ENCODE measurements at regions not wholly inside any gene's neighbourhood (a gene's known extent, or its start where the extent isn't known, plus 50 kb on each side); places are given as distances from the start of the nearest gene placed in this dataset.

DNA sequence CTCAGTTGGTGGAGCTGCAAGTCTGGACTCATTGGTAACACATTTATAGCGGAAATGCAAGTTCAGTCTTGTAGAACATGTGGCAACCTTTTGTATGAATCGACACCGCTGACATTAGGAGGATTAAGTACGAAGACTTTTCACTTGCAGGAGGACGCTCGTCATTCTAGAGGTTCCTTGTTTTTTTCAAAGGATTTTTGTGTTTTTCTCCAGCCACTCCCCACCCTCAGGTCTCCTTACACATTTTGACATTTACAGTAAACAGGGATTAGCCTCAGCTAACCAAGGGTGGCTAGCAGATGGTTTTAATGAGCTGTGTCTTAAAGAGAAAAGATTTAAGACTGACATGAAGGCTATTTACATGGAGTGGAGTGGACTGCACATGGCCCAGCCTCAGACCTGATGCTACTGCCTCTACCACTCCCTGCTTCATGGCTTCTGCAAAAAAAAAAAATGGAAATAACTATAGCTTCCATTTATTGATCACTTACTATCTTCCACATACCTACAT, 173.8 kb downstream of the TRIB2 start (continued):
- TF ChIP-seq, protein P1, sequence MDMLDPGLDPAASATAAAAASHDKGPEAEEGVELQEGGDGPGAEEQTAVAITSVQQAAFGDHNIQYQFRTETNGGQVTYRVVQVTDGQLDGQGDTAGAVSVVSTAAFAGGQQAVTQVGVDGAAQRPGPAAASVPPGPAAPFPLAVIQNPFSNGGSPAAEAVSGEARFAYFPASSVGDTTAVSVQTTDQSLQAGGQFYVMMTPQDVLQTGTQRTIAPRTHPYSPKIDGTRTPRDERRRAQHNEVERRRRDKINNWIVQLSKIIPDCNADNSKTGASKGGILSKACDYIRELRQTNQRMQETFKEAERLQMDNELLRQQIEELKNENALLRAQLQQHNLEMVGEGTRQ (CRISPR knock-in tag; IDR thresholded peaks at IDR 0.05): no peak
- TF ChIP-seq GRHL2 (CRISPR knock-in tag; IDR thresholded peaks at IDR 0.05; ENCODE audit: insufficient replicate concordance, severe bottlenecking): no peak
- TF ChIP-seq, protein P2, sequence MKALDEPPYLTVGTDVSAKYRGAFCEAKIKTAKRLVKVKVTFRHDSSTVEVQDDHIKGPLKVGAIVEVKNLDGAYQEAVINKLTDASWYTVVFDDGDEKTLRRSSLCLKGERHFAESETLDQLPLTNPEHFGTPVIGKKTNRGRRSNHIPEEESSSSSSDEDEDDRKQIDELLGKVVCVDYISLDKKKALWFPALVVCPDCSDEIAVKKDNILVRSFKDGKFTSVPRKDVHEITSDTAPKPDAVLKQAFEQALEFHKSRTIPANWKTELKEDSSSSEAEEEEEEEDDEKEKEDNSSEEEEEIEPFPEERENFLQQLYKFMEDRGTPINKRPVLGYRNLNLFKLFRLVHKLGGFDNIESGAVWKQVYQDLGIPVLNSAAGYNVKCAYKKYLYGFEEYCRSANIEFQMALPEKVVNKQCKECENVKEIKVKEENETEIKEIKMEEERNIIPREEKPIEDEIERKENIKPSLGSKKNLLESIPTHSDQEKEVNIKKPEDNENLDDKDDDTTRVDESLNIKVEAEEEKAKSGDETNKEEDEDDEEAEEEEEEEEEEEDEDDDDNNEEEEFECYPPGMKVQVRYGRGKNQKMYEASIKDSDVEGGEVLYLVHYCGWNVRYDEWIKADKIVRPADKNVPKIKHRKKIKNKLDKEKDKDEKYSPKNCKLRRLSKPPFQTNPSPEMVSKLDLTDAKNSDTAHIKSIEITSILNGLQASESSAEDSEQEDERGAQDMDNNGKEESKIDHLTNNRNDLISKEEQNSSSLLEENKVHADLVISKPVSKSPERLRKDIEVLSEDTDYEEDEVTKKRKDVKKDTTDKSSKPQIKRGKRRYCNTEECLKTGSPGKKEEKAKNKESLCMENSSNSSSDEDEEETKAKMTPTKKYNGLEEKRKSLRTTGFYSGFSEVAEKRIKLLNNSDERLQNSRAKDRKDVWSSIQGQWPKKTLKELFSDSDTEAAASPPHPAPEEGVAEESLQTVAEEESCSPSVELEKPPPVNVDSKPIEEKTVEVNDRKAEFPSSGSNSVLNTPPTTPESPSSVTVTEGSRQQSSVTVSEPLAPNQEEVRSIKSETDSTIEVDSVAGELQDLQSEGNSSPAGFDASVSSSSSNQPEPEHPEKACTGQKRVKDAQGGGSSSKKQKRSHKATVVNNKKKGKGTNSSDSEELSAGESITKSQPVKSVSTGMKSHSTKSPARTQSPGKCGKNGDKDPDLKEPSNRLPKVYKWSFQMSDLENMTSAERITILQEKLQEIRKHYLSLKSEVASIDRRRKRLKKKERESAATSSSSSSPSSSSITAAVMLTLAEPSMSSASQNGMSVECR (CRISPR knock-in tag; IDR thresholded peaks at IDR 0.05; ENCODE audit: borderline replicate concordance): no peak
- TF ChIP-seq, protein P3, sequence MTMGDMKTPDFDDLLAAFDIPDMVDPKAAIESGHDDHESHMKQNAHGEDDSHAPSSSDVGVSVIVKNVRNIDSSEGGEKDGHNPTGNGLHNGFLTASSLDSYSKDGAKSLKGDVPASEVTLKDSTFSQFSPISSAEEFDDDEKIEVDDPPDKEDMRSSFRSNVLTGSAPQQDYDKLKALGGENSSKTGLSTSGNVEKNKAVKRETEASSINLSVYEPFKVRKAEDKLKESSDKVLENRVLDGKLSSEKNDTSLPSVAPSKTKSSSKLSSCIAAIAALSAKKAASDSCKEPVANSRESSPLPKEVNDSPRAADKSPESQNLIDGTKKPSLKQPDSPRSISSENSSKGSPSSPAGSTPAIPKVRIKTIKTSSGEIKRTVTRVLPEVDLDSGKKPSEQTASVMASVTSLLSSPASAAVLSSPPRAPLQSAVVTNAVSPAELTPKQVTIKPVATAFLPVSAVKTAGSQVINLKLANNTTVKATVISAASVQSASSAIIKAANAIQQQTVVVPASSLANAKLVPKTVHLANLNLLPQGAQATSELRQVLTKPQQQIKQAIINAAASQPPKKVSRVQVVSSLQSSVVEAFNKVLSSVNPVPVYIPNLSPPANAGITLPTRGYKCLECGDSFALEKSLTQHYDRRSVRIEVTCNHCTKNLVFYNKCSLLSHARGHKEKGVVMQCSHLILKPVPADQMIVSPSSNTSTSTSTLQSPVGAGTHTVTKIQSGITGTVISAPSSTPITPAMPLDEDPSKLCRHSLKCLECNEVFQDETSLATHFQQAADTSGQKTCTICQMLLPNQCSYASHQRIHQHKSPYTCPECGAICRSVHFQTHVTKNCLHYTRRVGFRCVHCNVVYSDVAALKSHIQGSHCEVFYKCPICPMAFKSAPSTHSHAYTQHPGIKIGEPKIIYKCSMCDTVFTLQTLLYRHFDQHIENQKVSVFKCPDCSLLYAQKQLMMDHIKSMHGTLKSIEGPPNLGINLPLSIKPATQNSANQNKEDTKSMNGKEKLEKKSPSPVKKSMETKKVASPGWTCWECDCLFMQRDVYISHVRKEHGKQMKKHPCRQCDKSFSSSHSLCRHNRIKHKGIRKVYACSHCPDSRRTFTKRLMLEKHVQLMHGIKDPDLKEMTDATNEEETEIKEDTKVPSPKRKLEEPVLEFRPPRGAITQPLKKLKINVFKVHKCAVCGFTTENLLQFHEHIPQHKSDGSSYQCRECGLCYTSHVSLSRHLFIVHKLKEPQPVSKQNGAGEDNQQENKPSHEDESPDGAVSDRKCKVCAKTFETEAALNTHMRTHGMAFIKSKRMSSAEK (CRISPR knock-in tag; IDR thresholded peaks at IDR 0.05; ENCODE audit: borderline replicate concordance): no peak
- TF ChIP-seq, protein P4, sequence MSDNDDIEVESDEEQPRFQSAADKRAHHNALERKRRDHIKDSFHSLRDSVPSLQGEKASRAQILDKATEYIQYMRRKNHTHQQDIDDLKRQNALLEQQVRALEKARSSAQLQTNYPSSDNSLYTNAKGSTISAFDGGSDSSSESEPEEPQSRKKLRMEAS (CRISPR knock-in tag; IDR thresholded peaks at IDR 0.05): no peak
- no peak for TF ChIP-seq CBFB (CRISPR knock-in tag; IDR thresholded peaks at IDR 0.05; ENCODE audit: low read depth)
- no peak for TF ChIP-seq SOX15 (CRISPR knock-in tag; IDR thresholded peaks at IDR 0.05)
- no peak for TF ChIP-seq ZNF396 (CRISPR knock-in tag; IDR thresholded peaks at IDR 0.05; ENCODE audit: borderline replicate concordance)
- TF ChIP-seq, protein P5, sequence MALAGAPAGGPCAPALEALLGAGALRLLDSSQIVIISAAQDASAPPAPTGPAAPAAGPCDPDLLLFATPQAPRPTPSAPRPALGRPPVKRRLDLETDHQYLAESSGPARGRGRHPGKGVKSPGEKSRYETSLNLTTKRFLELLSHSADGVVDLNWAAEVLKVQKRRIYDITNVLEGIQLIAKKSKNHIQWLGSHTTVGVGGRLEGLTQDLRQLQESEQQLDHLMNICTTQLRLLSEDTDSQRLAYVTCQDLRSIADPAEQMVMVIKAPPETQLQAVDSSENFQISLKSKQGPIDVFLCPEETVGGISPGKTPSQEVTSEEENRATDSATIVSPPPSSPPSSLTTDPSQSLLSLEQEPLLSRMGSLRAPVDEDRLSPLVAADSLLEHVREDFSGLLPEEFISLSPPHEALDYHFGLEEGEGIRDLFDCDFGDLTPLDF (CRISPR knock-in tag; IDR thresholded peaks at IDR 0.05): no peak

DNA sequence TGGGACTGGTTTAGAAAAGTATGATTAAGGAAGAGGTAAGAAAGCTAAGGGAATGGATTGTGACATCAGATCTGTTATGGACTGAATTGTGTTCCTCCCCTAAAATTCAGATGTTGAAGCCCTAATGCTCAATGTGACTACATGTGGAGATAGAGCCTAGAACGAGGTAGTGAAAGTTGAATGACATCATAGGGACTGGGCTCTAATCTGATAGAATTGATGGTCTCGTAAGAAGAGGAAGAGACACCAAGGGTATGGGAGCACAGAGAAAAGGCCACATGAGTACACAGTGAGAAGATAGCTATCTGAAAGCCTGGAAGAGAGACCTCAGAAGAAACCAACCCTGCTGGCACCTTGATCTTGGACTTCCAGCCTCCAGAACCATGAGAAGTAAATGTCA, 178.3 kb downstream of the TRIB2 start:
- ChIA-PET CTCF (no interaction called here), POLR2A (no interaction called here)
- no peak overlapping the region for H3K4me3 Mint-ChIP-seq
- TF ChIP-seq GABPB1 (CRISPR knock-in tag; IDR thresholded peaks at IDR 0.05) (no peak), ZNF263 (CRISPR knock-in tag; IDR thresholded peaks at IDR 0.05; ENCODE audit: low read depth) (no peak), CREB1 (CRISPR knock-in tag; IDR thresholded peaks at IDR 0.05) (no peak)
- peaks cover 16% of the 10 kb centered on the region for H3K36me3 Mint-ChIP-seq
- peaks cover 44% of the 10 kb centered on the region for H3K9me3 Mint-ChIP-seq
- H3K4me1 Mint-ChIP-seq: no peaks in the 10 kb centered on the region
- no peaks in the 10 kb centered on the region for H3K27me3 Mint-ChIP-seq (ENCODE audit: low read depth)
- no peak overlapping the region for H3K27ac Mint-ChIP-seq
- DNase-seq (ENCODE audit: low spot score): no peak
- ATAC-seq: no peak

All from WTC11 (cell line).